ENCODE measurements at regions not wholly inside any gene's neighbourhood (a gene's known extent, or its start where the extent isn't known, plus 50 kb on each side); places are given as distances from the start of the nearest gene placed in this dataset.

- DNase-seq: no peak
Observed at GRCh38 chr2:14684516-14684915, 52.0 kb downstream of the LRATD1 start.

DNA sequence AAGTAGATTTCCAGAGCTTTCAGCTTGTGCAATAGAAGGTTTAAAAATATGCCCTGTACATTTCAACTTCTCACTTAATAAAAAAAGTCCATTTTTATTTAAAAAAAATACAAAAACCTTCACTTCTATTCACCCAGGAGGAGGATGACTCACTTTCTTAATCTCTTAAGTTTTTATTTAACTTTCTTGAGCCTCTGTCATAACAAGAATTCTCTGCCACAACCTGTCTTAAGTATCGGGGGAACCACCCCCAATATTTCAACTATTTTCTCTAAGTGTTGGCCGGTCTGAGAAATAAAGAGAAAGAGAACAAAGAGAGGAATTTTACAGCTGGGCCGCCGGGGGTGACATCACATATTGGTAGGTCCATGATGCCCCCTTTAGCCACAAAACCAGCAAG is 58.4 kb downstream of the LRATD1 start:
- no peak for DNase-seq

GRCh38 chr2:14693874-14694273 is 61.4 kb downstream of the LRATD1 start:
- peak; percentile 1 for DNase-seq

DNA sequence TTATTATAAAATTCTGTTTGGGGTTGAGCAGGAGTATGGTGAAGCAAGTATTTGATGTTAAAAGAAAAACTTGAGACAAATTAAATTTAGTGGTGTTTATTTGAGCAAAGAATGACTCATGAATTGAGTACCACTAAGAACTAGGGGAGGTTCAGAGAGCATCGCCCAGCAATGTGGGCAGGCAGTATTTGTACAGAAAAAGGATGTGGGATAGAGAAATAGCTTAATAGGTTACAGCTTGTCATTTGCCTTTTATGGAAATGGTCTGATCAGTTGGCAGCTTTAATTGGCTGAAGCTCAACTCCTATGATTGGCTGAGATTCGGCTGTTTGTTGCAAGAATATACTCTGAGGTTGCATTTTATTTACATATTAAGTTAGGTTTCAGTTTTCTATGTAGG is 68.2 kb downstream of the LRATD1 start:
- DNase-seq: peak; percentile 0

- no peak for DNase-seq
Observed at GRCh38 chr2:14702258-14702657, 69.7 kb downstream of the LRATD1 start.

GRCh38 chr2:14706201-14706600 is 73.7 kb downstream of the LRATD1 start:
- no peak for DNase-seq

DNA sequence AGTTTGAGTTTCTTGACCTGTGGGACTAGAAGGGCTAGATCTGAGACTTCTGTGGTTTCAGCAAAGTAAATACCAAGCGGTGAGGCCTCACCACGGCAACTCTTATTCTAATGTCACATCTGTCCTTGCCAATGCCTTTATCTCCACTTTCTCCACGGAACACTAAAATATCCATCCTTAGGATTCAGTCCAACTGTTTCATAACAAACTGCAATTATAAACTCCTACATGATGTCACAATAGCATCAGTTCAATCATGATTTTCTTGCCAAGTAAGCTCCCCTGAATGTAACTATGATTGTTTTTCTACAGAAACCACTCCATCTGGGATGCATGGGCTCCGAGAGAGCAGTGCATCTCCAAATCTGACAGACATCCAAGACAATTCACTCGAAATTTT is 79.6 kb downstream of the LRATD1 start:
- no peak for DNase-seq

DNA sequence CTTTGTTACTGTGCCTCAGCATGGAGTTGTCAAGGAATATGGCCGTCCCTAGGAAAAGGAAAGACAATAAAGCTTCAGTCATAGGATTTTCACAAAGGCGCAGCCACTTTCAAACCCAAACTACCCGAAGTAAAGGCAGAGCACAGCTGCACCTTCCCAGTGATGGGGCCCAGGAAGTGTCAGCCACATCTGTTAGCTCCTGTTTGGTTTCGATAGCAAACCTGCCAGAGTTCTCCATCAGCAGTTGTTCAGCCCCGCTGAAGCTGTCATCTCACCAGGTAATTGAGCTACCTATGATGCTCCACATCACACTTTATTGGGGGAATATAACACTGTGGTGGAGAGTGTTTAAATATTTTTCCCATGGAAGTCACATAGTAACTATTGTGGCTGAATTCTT is 80.7 kb downstream of the LRATD1 start:
- DNase-seq: no peak

DNA sequence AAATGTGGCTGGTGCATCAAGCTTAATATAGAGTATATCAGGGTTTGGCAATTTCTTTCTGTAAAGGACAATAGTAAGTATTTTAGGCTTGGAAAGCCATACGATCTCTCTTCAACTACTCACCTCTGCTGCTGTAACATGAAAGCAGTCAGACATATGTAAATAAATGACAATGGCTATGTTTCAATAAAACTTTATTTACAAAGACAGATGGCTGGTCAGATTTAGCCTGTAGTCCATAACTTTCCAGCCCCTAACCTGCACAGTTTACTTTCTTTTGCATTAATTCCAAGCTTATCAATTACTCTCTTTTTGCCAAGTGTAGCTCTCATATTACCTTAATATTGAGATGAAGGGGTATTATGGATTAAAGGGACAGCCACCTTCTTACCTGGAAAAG is 83.1 kb downstream of the LRATD1 start:
- no peak for DNase-seq

DNA sequence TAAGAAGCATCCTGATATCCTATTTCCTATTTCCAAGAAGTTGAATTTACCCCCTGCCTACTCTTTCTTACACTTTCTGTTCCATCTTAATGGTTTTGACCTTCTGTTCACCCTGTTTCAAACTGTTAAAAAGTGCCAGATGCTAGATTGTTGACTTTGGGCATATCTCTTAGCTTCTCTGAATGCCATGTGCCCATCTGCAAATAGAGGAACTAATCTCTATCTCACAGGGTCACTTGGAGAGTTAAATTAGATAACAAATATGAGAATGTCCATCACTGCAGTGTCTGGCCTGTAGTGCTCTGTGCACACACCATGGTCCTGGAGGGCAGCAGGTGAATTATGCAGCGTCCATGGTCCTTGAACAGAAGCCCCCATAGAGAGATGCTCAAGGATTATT is 83.8 kb downstream of the LRATD1 start:
- no peak for DNase-seq

DNA sequence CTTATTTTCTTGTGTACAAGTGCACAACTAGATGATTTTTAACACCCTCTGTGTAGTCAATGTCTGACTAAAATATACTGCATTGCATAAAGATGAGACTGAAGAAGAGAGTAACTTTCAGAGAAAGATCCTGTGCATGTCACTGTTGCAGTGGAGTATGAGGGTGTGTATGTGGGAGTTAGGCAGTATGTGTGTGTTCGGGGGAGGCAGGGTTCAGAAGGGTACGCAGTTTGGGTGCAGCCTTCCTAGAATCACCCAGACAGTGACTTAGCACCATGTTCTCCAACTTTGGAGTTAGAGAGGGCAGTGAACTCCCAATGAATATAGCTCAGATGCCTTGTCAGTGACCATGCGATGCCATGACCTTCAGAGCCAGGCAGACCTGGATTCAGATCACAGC is 84.6 kb downstream of the LRATD1 start:
- no peak for DNase-seq

GRCh38 chr2:14720319-14720718 is 87.8 kb downstream of the LRATD1 start:
- no peak for DNase-seq

DNA sequence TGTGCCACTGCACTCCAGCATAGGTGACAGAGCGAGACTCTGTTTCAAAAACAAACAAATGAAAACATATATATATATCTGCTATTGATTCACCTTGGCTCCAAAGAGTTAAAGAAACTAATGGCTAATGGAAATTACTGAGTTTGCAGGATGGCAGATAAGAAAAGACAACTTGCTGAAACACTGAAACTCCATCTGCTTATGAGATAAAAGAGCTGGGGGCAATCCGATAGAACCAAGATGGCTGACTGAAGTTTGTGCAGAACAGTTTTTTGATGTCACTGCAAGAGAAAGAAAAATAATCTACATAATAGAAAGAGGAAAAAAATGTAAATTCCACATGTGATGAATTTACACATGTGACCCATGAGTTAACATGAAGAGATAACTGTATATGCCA is 88.2 kb downstream of the LRATD1 start:
- no peak for DNase-seq

DNA sequence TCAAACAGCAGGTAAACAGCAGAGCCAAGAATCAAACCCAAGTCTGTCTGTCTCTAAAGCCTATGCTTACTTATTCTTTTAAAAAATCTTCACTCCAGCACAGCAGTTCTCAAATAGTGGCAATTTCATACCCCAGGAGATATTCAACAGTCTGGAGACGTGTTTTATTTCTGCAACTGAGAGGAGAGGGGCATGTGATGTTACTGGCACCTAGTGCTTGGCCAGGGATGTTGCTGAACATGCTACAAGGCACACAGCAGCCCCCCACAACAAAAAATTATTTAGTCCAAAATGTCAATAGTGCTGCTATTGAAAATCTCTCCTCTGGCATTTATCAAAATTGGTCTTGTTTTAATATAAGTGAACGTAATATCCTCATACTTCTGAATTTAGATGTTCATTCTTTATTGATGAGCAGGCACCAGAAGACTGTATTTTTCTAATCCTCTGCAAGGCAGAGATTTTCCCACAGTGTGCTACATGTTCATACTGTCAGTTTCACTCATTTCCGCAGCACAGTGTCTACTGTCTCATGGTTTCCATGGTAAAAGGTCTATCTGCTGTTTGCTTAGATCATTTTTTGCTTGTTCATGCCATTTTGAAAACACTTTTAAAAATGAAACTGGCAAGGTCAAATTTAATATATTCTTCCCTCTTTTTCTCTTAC is 90.5 kb downstream of the LRATD1 start:
- no peak for DNase-seq

- no peak for DNase-seq
Observed at GRCh38 chr2:14723684-14724083, 91.2 kb downstream of the LRATD1 start.

- DNase-seq: no peak
Observed at GRCh38 chr2:14735696-14736095, 103.2 kb downstream of the LRATD1 start.

DNA sequence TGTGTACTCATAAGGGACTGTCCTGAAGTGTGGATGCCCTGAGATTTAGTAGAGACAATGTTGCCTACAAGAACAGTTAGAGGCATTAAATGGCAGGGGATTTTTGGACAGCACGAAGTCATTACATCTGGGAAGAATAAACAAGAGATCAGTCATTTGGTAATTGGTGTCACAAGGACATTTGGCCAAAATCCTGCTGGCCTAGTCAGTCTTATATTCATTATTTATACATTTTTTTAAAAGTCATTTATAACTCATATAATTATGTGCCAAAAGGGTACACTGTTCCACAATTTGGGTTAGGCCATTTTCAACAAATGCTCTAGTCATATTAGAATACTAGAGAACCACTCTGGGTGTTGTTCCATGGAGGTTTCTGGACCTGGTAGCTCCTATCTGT is 104.7 kb downstream of the LRATD1 start:
- DNase-seq: no peak

DNA sequence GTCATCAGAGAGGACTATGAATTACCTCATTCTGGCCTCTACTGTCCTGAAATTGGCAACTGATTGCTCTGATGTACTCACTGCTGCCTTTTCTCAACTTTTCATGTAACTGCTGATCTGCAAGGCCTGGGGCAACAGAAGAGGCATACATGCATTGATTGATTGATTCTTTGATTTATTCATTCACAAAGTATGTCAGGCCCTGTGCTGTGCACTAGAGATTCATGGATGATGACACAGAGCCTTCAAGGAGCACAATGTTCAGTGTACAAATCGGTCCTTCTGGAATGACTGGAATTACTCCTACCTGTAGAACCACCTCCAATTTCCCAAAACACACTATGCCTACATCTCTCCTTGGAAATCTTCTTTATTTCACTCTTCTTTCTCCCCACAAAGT is 111.3 kb downstream of the LRATD1 start:
- no peak for DNase-seq

GRCh38 chr2:14745288-14746076 is 113.0 kb downstream of the LRATD1 start:
- no peak for DNase-seq

GRCh38 chr2:14746133-14746532 is 113.6 kb downstream of the LRATD1 start:
- no peak for DNase-seq

- no peak for DNase-seq
Observed at GRCh38 chr2:14747447-14747846, 114.9 kb downstream of the LRATD1 start.

GRCh38 chr2:14749884-14750283 is 117.4 kb downstream of the LRATD1 start:
- no peak for DNase-seq

DNA sequence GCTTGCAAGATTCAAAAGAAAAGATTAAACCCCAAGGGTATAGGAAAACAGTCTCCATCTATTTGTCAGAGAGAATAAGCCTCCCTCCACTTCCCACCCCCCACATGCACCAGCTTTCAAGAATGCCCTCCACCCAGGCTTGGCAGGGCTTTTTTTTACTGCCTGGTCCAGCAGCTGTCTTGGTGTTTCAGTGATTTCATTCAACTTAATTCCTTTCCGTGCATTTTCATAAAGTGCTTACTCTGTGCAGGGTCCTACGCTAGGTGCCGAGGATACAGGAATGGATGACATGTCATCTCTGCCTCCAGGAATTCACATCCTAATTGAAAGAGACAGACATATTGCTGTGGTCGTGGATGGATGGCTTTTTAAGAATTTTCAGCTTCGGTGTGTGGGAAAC is 117.9 kb downstream of the LRATD1 start:
- DNase-seq: no peak

DNA sequence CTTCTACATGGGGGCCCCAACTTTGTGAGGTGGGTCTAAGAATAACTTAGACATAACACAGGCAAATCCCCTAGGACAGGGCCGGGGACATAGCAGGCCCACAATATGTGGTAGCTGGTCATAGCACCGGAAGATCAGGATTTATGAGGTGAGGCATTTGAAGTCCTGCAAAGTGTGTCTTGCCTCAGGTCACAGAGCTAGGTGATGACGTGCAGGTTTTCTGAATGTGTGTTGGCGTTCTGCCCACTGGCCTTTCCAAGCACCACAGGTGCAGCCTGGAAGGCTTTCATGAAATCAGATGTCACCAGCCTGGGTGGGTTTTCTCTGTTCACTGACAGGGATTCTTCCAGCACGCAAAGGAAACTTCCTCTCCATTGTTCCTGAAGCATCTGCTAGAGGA is 119.1 kb downstream of the LRATD1 start:
- peak; percentile 8 for DNase-seq

DNA sequence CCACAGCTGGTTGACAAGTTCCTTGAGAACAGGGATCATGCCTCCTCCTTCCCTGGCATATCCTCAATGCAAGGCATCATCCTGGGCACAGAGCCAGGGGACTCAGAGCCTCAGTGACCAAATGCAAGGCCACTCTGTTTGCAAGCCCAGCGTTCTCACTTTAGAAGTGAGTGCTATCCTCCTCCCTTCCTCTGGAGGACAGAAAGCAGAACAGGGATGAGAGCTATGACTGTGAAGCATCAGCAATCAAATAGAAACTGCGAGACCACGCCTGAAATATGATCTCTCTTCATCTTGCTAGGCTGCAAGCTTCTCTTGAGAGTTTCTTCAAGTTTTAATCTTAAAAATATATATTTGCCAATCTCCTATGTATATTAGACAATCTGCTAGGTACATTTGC is 119.8 kb downstream of the LRATD1 start:
- peak; percentile 1 for DNase-seq

Measured in NCI-H2029 treated with DMSO at 0.1 percent for 48 hours (cell line).